Choroid plexus epithelial cell (primary cell): ENCODE measurements at regions not wholly inside any gene's neighbourhood (a gene's known extent, or its start where the extent isn't known, plus 50 kb on each side); places are given as distances from the start of the nearest gene placed in this dataset.
A peak's percentile ranks its signal among the peaks of the same experiment; 100 is the strongest.
"Not testable (repeated sequence)": the region's sequence is repeated elsewhere in the genome, so short reads cannot be mapped to it uniquely, and the experiment has no call there.

Experiments used
- DNase-seq: peaks from one replicate; pipeline ENCODE4 v3.0.0-alpha.2; 2010; ENCODE audit warnings: low read depth
- H3K4me3 ChIP-seq: 2 replicates; pipeline ENCODE4 v1.5.1; 2011; ENCODE audit warnings: low read depth, mild to moderate bottlenecking, control low read depth, low read length, moderate library complexity
- CTCF ChIP-seq: conservative IDR thresholded peaks from 2 replicates; pipeline ENCODE4 v1.5.1; 2011; ENCODE audit warnings: low read depth, mild to moderate bottlenecking, control low read depth, inconsistent platforms, low read length, moderate library complexity

- DNase-seq: no peak
- TF ChIP-seq CTCF: no peak
- H3K4me3 ChIP-seq: no peak overlapping the region
Observed at GRCh38 chr6:44021589-44022295, 105.5 kb downstream of the MRPL14 start.

DNA sequence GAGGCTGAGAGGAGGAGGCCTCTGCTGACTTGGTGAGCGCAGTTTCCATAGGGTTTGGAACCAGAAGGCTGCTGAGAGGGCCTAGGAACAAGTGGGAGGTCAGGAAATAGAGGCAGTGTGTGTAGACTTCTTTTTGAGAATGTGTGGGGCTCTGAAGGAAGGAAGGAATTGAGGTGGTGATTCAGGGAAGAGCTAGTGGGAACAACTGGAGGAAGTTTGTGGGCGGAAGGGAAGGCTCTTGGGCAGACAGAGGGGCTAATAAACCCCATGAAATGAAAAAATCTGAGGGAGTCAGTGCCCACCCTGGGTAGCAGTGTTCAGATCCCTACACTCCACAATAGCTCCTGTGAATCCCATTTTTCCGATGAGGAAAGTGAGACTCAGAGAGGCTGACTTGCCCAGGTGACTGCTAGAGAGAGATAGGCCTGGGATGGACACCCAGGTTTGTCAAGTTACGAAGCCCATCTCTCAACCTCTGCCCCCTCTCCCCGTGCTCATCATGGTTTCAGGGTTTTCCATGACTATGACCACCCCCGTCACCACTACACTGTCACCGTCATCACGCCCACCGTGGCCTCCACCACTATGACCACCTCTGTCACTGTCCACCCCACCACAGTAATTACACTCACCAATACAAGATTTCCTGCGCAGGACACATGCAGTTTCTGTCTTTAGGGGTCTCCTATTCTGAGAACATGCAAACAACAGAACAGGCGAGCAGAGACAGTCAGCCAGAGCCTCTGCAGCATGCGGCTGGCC, 106.4 kb downstream of the MRPL14 start:
- H3K4me3 ChIP-seq: no peak overlapping the region
- no peak for DNase-seq
- no peak for TF ChIP-seq CTCF

- H3K4me3 ChIP-seq: no peak overlapping the region
- DNase-seq: no peak
- TF ChIP-seq CTCF: no peak
Observed at GRCh38 chr6:44020148-44020547, 107.1 kb downstream of the MRPL14 start.

DNA sequence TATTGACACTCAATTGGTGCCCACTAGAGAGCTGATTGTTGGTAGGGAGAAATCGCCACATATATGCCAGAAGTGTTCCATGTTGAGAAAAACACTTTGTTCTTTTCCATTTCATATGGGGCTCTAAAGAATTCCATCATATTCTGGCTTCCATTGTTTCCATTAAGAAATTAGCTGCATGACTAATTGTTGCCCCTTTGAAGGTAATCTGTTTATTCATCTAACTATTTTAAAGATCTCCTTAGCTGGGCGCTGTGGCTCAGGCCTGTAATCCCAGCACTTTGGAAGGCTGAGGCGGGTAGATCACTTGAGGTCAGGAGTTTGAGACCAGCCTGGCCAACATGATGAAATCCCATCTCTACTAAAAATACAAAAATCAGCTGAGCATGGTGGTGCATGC, 109.9 kb downstream of the MRPL14 start:
- H3K4me3 ChIP-seq, DNase-seq: not testable (repeated sequence)

GRCh38 chr6:44016131-44016870, 111.0 kb downstream of the MRPL14 start:
- peak; percentile 64 for DNase-seq
- TF ChIP-seq CTCF: no peak
- H3K4me3 ChIP-seq: no peak overlapping the region

DNA sequence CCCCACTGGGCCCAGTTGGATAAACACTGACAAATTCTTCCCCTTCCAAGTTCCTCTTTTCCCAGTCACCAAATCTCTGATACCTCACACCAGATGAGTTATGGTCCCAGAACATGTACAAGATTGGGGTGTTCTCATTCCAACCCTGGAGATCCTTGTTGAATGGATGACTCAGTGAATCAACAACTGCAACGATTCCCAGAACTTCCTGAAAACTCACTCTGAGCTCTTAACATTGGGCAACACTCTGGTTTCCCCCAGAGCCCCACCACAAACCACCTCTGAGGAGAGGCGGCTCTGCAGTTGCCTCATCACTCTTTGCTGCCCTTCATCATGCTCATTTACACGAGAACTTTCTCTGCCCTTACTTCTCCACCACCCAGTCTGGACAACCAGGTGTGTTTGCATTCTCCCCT, 115.2 kb downstream of the MRPL14 start:
- peak; percentile 79 for DNase-seq
- no peak overlapping the region for H3K4me3 ChIP-seq
- no peak for TF ChIP-seq CTCF

- no peak overlapping the region for H3K4me3 ChIP-seq
Observed at GRCh38 chr6:44011350-44011920, 115.8 kb downstream of the MRPL14 start.

More at GRCh38 chr6:44011350-44011920, 115.8 kb downstream of the MRPL14 start:
- no peak for TF ChIP-seq CTCF
- DNase-seq: no peak
